Stimulated activated CD4-positive, alpha-beta T cell treated with anti-CD3 and anti-CD28 coated beads, Interleukin-4, amount 100 ng/mL, for 48 hours (primary cell): ENCODE measurements at regions not wholly inside any gene's neighbourhood (a gene's known extent, or its start where the extent isn't known, plus 50 kb on each side); places are given as distances from the start of the nearest gene placed in this dataset.

Experiments
- DNase-seq, 2 donors: peaks; one replicate each; pipeline ENCODE4 v3.0.0-alpha.2; 2020; ENCODE audit warnings: low read depth in 2 of 2

DNA sequence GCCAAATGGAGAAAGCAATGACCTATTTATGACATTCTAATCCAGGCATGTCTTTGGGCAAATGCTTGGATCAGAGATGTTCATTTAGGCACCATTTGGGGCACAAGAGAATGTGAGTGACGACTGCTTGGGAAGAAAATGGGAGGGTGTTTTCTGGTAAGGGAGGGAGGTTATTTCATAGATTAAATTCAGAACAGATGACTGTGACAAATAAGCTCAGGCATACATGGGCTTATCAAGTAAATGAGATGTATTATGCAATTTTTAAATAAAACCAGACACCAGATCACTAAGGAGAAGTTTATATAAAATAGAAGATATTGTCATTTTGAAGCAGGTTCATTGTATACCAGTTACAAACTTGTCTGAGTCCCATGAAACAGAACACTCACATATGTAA lies 71.4 kb upstream of the UGT8 start:
- no peak for DNase-seq

DNA sequence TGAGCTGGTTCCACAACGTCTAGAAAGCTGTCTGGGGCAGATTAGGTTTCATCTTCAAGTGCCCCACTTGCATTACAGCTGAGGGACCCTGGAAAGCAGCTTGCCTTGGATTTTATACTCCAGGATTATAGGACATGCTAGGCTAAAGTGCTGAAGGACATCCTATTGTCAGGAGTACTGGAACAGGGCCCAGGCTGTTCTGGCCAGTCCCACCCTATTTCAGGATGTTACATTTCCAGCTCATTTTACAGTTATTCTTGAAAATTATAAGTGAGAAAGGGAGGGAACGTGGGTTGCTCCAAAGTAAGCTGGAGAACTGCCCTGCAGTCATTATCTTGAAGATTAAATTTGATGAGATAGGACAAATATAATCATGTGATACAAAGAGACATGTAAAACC lies 71.0 kb upstream of the UGT8 start:
- no peak for DNase-seq

DNA sequence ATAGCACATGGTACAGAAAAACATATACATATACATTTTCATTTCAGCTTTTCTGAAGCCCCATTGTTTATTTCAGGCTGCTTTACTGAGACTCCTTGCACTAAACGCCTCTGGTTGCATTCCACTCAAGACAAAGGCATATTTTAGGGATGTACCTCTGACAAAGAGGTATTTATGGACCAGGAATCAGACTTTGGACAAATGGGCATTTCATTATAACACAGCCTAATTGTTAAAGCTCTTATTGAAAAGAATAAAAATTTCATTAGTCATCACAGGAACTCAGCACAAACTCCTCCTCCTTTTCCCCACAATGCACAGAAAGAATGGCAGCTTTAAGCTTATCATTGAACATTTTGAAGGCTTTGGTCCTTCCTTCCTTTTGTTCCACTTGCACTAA lies 62.9 kb upstream of the UGT8 start:
- DNase-seq = no peak

DNA sequence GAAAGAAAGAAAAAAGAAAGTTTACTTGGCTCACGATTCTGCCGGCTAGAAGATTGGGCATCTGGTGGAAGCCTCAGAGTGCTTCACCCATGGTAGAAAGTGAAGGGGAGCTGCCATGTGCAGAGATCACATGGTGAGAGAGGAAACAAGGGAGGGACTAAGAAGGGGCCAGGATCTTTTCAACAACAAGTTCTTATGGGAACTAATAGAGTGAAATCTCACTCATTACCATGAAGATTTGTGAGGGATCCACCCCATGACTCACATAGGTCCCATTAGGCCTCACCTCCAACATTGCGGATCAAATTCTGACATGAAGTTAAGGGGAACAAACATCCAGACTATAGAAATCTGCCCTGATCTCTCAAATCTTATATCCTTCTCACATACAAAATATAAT lies 61.3 kb upstream of the UGT8 start:
- DNase-seq = no peak

DNA sequence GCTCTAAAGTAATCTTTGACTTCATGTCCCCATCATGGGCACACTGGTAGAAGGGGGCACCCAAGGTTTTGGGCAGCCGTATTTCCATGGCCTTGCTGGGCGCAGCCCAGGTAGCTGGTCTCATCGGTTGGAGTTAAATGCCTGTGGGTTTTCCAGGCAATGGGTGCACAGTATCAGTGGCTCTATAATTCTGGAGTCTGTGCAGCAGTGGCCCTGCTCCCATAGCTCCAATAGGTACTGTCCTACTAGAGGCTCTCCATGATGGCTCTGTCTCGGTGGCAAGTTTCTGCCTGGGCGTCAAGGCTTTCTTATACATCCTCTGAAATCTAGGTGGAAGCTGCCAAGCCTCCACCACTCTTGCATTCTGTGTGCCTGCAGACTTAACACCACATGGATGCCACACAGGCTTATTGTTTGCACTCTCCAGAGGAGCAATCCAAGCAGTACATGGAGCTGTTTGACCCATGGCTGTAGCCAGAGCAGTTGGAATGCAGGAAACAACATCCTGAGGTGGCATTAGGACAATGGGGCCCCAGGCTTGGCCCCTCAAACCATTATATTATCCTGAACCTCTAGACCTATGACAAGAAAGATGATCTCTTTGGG lies 60.5 kb upstream of the UGT8 start:
- DNase-seq = no peak

DNA sequence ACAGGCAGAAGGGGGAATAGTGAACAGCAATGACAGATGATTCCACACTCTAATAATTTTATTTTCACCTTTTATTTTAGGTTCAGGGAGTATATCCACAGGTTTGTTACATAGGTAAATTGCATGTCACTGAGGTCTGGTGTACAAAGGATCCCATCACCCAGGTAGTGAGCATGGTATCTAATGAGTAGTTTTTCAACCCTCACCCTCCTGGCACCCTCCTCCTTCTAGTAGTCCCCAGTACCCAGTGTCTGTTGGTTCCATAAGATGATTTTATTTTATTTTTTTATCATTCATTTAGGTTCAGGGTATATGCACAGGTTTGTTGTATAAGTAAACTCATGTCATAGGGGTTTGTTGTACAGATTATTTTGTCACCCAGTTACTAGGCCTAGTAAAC lies 58.6 kb upstream of the UGT8 start:
- DNase-seq = no peak

DNA sequence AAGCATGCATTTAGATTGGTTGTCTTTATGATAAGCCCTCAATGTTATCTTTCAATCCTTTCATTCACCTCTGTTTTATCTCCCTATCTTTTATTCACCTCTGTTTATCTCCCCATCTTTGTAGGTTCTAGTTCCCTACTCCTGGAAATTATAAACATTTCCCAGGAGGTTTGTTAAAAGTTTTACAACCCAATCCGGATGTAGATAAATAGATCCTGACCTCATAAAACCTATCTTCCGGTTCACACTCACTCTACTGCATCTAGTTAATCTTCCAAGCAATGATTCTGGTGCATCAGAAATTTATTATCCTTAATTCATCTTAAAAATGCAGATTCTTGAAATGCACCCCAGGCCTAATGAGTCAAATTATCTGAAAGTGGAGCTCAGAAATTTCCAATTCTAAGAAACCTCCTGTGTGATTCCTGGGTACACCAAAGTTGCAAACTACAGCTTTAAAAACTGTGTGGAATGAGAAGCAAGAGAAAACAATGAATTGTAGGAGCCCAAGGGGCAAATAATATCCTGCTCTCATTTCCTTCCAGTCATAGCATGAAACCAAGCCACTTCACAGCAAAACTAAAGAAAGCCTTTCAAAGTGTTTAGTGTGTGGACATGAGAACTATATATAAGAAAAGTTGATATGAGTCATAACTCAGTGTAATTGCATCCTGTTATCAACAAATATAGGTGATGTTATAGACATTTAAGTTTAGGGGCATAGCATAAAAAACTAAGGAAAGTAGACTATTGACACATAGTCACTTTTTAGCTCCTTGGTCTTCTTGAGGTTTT lies 51.1 kb upstream of the UGT8 start:
- no peak for DNase-seq
